Ovary (tissue), 7 donors: ENCODE measurements at regions not wholly inside any gene's neighbourhood (a gene's known extent, or its start where the extent isn't known, plus 50 kb on each side); places are given as distances from the start of the nearest gene placed in this dataset.

ENCODE experiments used
- DNase-seq, 5 donors: peaks; one replicate each; pipeline ENCODE4 v3.0.0-alpha.2; 2019 to 2020
- H3K27ac ChIP-seq, 2 donors: fragments of 200-600 bp; one replicate each; pipeline versions ENCODE4 v1.5.1 to v1.8.0; 2019 to 2022
- H3K27me3 ChIP-seq: fragments of 200-600 bp; one replicate; pipeline ENCODE4 v1.8.0; 2022
- H3K36me3 ChIP-seq: fragments of 200-600 bp; sonication (generic); one replicate; pipeline ENCODE4 v1.5.1; 2019
- H3K4me1 ChIP-seq: one replicate; pipeline ENCODE4 v1.8.1; 2013; ENCODE audit warnings: mild to moderate bottlenecking, moderate library complexity; ENCODE audit not compliant: insufficient read depth
- H3K4me3 ChIP-seq: fragments of 200-600 bp; sonication (generic); one replicate; pipeline ENCODE4 v1.5.1; 2017
- H3K9me3 ChIP-seq, 2 donors: fragments of 200-600 bp in 1 of 2; sonication (generic) in 1 of 2; one replicate each; pipeline versions ENCODE4 v1.5.1 to v1.8.1; 2013 to 2019; ENCODE audit warnings: mild to moderate bottlenecking in 1 of 2, moderate library complexity in 1 of 2
- EP300 ChIP-seq: sonication (generic); formaldehyde crosslinking; IDR thresholded peaks from one replicate; pipeline ENCODE4 v1.6.1; 2017; ENCODE audit warnings: antibody characterized with exemption
- POLR2A ChIP-seq: fragments of 450-650 bp; IDR thresholded peaks from one replicate; pipeline ENCODE4 v1.6.1; 2017; ENCODE audit warnings: antibody characterized with exemption, mild to moderate bottlenecking, moderate library complexity
- WGBS, 3 donors: extraction: QIAGEN DNeasy Blood & Tissue Kit in 1 of 3; methylation state at CpG; one replicate each; pipeline versions ENCODE4 v1.1.5 to v1.1.7; 2013 to 2017; 5-methylcytosine and 5-hydroxymethylcytosine counted together
- intact Hi-C, 4 donors: fragments of 100-400 bp; cut with DNase I; formaldehyde crosslinking; loops; one replicate each; pipeline versions ENCODE4 v1.11.0 to v1.15.1; 2022 to 2023
- TF ChIP-seq, protein P1 (sequence below), 3 donors: fragments of 450-650 bp in 2 of 3; fragments of 200-600 bp in 1 of 3; IDR thresholded peaks; one replicate each; pipeline versions ENCODE4 v1.5.1 to v1.8.0; 2016 to 2022; ENCODE audit warnings: antibody characterized with exemption in 3 of 3, mild to moderate bottlenecking in 1 of 3
- donor health status: DM: no; HTN: no; CAD: no; lungs with moderate emphysema.
- donor health status: DM: no; HTN: no; CAD: no.
- donor health status: Bipolar disorder and iron deficiency.
- donor health status: DM: no; HTN: no; CAD: no.
- donor health status: DM: yes; HTN: yes; CAD: no.

- no peaks in the 10 kb centered on the region for H3K4me1 ChIP-seq
These were observed 468.4 kb upstream of the CRIM1 start for GRCh38 chr2:35887146-35887545.

DNA sequence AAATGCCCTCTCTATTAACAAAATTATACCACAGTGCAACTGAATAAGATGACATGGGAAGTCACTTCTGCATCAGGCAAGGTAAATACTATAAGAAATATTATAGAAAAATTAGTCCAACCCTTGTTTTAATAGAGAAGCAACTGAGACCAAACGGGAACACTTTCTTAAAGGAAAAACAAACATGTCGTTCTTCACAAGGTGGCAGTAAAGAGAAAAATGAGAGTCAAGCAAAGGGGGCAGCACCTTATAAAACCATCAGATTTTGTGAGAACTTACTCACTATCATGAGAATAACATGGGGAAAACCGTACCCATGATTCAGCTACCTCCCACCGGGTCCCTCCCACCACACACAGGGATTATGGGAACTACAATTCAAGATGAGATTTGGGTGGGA is 481.7 kb upstream of the CRIM1 start:
- no peak for DNase-seq
- no peaks in the 10 kb centered on the region for H3K9me3 ChIP-seq
- H3K4me1 ChIP-seq, result no peaks in the 10 kb centered on the region
- no peak overlapping the region for H3K27ac ChIP-seq
- TF ChIP-seq POLR2A, result no peak
- TF ChIP-seq, protein P1, sequence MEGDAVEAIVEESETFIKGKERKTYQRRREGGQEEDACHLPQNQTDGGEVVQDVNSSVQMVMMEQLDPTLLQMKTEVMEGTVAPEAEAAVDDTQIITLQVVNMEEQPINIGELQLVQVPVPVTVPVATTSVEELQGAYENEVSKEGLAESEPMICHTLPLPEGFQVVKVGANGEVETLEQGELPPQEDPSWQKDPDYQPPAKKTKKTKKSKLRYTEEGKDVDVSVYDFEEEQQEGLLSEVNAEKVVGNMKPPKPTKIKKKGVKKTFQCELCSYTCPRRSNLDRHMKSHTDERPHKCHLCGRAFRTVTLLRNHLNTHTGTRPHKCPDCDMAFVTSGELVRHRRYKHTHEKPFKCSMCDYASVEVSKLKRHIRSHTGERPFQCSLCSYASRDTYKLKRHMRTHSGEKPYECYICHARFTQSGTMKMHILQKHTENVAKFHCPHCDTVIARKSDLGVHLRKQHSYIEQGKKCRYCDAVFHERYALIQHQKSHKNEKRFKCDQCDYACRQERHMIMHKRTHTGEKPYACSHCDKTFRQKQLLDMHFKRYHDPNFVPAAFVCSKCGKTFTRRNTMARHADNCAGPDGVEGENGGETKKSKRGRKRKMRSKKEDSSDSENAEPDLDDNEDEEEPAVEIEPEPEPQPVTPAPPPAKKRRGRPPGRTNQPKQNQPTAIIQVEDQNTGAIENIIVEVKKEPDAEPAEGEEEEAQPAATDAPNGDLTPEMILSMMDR (IDR thresholded peaks at IDR 0.05), result no peak
- no peak for TF ChIP-seq EP300
- 68 to 75% (median 71%) methylated on average over 4 of the region's 4 CpGs for WGBS, 3 donors
- H3K27me3 ChIP-seq, result no peaks in the 10 kb centered on the region
- H3K36me3 ChIP-seq, result no peaks in the 10 kb centered on the region
- intact Hi-C loops, result no loop called here
- H3K4me3 ChIP-seq, result no peak overlapping the region

More at GRCh38 chr2:35887146-35887545, 468.4 kb upstream of the CRIM1 start:
- H3K9me3 ChIP-seq, result no peaks in the 10 kb centered on the region
- DNase-seq, result no peak
- no peaks in the 10 kb centered on the region for H3K27me3 ChIP-seq
- 92 to 93% (median 92%) methylated on average over 7 of the region's 7 CpGs for WGBS, 3 donors
- intact Hi-C loops, result no loop called here
- no peaks in the 10 kb centered on the region for H3K36me3 ChIP-seq
- no peak overlapping the region for H3K4me3 ChIP-seq
- TF ChIP-seq, protein P1 (IDR thresholded peaks at IDR 0.05), result no peak
- TF ChIP-seq POLR2A (no peak), EP300 (no peak)
- H3K27ac ChIP-seq, result no peak overlapping the region

DNA sequence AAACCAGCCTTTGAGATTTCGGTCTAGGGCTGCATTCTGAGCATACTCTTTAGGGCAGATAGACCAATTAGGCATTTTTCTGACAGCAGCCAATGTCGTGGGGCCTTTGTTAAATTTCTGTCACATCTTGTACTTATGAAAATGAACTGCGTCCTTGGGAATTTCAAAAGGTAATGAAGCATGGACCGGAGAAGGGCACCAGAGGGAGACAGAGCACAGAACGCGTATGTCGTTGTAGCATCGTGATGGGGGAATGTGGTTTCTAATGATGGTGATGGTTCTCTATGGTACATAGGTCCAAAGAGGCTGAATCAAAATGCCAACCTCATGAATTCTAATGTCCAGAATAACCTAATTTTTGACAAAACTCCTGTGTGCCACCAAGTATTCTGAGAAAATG is 483.9 kb upstream of the CRIM1 start:
- H3K4me3 ChIP-seq, result no peak overlapping the region
- no peaks in the 10 kb centered on the region for H3K36me3 ChIP-seq
- 77 to 79% (median 78%) methylated on average over 8 of the region's 8 CpGs for WGBS, 3 donors

GRCh38 chr2:35870713-35871112 is 484.9 kb upstream of the CRIM1 start:
- no peaks in the 10 kb centered on the region for H3K4me1 ChIP-seq
- intact Hi-C loops, result no loop called here
- H3K9me3 ChIP-seq, result no peaks in the 10 kb centered on the region
- WGBS, 3 donors, result 72 to 85% (median 76%) methylated on average over 1 of the region's 1 CpG
- no peaks in the 10 kb centered on the region for H3K27me3 ChIP-seq
- H3K27ac ChIP-seq, result no peak overlapping the region
- H3K4me3 ChIP-seq, result no peak overlapping the region
- DNase-seq, result no peak
- no peaks in the 10 kb centered on the region for H3K36me3 ChIP-seq
- TF ChIP-seq, protein P1 (IDR thresholded peaks at IDR 0.05), result no peak
- TF ChIP-seq EP300 (no peak), POLR2A (no peak)

More for the DNA sequence above, 483.9 kb upstream of the CRIM1 start:
- TF ChIP-seq, protein P1 (IDR thresholded peaks at IDR 0.05), result no peak
- TF ChIP-seq EP300, result no peak
- TF ChIP-seq POLR2A, result no peak
- Histone ChIP-seq H3K4me1 (no peaks in the 10 kb centered on the region), H3K27ac (no peak overlapping the region), H3K9me3 (no peaks in the 10 kb centered on the region), H3K27me3 (no peaks in the 10 kb centered on the region)
- DNase-seq, result no peak
- intact Hi-C loops, result no loop called here

DNA sequence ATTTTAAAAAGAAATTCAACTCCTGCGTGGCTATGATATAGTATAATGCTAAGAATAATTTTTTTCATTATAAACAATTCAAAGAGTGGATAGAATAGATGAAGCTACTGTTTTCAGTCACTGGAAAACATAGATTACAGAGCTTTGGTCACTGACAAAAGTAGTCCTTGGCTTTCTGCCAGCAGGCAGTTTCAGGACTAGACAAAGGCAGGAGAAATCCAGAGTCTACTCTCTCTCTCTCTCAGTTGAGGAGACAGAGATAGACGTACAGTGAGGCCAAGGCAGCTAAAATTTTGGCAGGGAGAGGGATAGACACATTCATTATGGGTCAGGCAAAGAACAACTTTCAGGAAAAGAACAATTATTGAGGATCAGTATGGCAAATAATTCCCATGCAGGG is 491.4 kb upstream of the CRIM1 start:
- no peak overlapping the region for H3K27ac ChIP-seq
- intact Hi-C loops, result no loop called here
- no peaks in the 10 kb centered on the region for H3K4me1 ChIP-seq
- H3K9me3 ChIP-seq, result no peaks in the 10 kb centered on the region
- H3K27me3 ChIP-seq, result no peaks in the 10 kb centered on the region
- no peak overlapping the region for H3K4me3 ChIP-seq
- no peaks in the 10 kb centered on the region for H3K36me3 ChIP-seq
- TF ChIP-seq POLR2A, result no peak
- WGBS, 3 donors, result 39 to 40% (median 39%) methylated on average over 2 of the region's 2 CpGs
- DNase-seq, result no peak
